ENCODE measurements at regions not wholly inside any gene's neighbourhood (a gene's known extent, or its start where the extent isn't known, plus 50 kb on each side); places are given as distances from the start of the nearest gene placed in this dataset.

- TF ChIP-seq CTCF (optimal IDR thresholded peaks at IDR 0.05 in 1 of 3, IDR thresholded peaks at IDR 0.05 in 1 of 3, conservative IDR thresholded peaks at IDR 0.05 in 1 of 3; ENCODE audit: extremely low read depth in 1 of 3, insufficient read depth in 2 of 3, low read length in 3 of 3), result no peak
- TF ChIP-seq EZH2 (IDR thresholded peaks at IDR 0.05; ENCODE audit: low read length), result no peak
Measured at GRCh38 chr22:26847046-26847445, 189.7 kb downstream of the MIAT start.

All from keratinocyte (primary cell).